IMR-90 (cell line): ENCODE measurements at regions not wholly inside any gene's neighbourhood (a gene's known extent, or its start where the extent isn't known, plus 50 kb on each side); places are given as distances from the start of the nearest gene placed in this dataset.
"Not testable (repeated sequence)": the region's sequence is repeated elsewhere in the genome, so short reads cannot be mapped to it uniquely, and the experiment has no call there.

Source experiments
- ATAC-seq: fragments of 200-7000 bp; cut with Tn5 transposase; 2 replicates; pipeline ENCODE4 v1.9.1; 2020; ENCODE audit warnings: low read depth, mild to moderate bottlenecking, moderate library complexity
- BruUV-seq: library from RNA; stranded (reverse); fragments of 400-500 nt; replicated peaks from 2 replicates; lab custom pipeline; 2021; lab: Mats Ljungman, UMichigan
- CTCF ChIA-PET: fragments of 300-600 bp; formaldehyde crosslinking; extraction: SDS; loops from one replicate; lab custom pipeline; 2021; ENCODE audit warnings: antibody characterized with exemption; lab: Yijun Ruan, JAX
- POLR2A ChIA-PET: fragments of 300-600 bp; sonication (Branson Sonifier 250); formaldehyde crosslinking; loops from one replicate; lab custom pipeline; 2022; ENCODE audit warnings: antibody characterized with exemption; ENCODE audit not compliant: unreplicated experiment; lab: Charles Lee
- DNase-seq: peaks from one replicate; pipeline ENCODE4 v3.0.0; 2013
- H2AFZ ChIP-seq: replicated peaks from 2 replicates; pipeline ENCODE3; 2013; ENCODE audit warnings: low read length, mild to moderate bottlenecking; ENCODE audit not compliant: poor library complexity
- H2AK5ac ChIP-seq: 2 replicates; pipeline ENCODE4 v1.6.1; 2013; ENCODE audit warnings: low read depth, low read length, inconsistent platforms
- H2AK9ac ChIP-seq: replicated peaks from 2 replicates; pipeline ENCODE3; 2013; ENCODE audit warnings: mild to moderate bottlenecking, low read depth, low read length, moderate library complexity; ENCODE audit not compliant: poor library complexity
- H2BK120ac ChIP-seq: 2 replicates; pipeline ENCODE4 v1.6.1; 2013; ENCODE audit warnings: low read depth, low read length, inconsistent platforms
- H2BK15ac ChIP-seq: 3 replicates; pipeline ENCODE4 v1.6.1; 2013; ENCODE audit warnings: low read depth, low read length, inconsistent platforms
- H2BK20ac ChIP-seq: 2 replicates; pipeline ENCODE4 v1.6.1; 2013; ENCODE audit warnings: low read depth, mild to moderate bottlenecking, inconsistent platforms, low read length, moderate library complexity
- H2BK5ac ChIP-seq: 2 replicates; pipeline ENCODE4 v1.6.1; 2013; ENCODE audit warnings: mild to moderate bottlenecking, low read depth, low read length, inconsistent platforms; ENCODE audit not compliant: poor library complexity, severe bottlenecking
- H3K14ac ChIP-seq: replicated peaks from 2 replicates; pipeline ENCODE4 v1.6.1; 2013; ENCODE audit warnings: low read depth, low read length, inconsistent platforms
- H3K18ac ChIP-seq: 2 replicates; pipeline ENCODE4 v1.6.1; 2013; ENCODE audit warnings: low read depth, low read length, control low read depth
- H3K23ac ChIP-seq: 2 replicates; pipeline ENCODE4 v1.6.1; 2013; ENCODE audit warnings: low read depth, low read length, inconsistent platforms
- H3K27ac ChIP-seq: 2 replicates; pipeline ENCODE4 v1.5.1; 2013; ENCODE audit warnings: mild to moderate bottlenecking, control low read depth, low read length; ENCODE audit not compliant: insufficient read depth
- H3K27me3 ChIP-seq: 2 replicates; pipeline ENCODE4 v1.6.1; 2013; ENCODE audit warnings: low read length; ENCODE audit not compliant: control insufficient read depth, insufficient read depth
- H3K36me3 ChIP-seq: 2 replicates; pipeline ENCODE4 v1.6.1; 2013; ENCODE audit warnings: low read length, mixed read lengths; ENCODE audit not compliant: control insufficient read depth, insufficient read depth
- H3K4ac ChIP-seq: 2 replicates; pipeline ENCODE4 v1.6.1; 2013; ENCODE audit warnings: low read depth, low read length, inconsistent platforms
- H3K4me1 ChIP-seq: 2 replicates; pipeline ENCODE4 v1.6.1; 2013; ENCODE audit warnings: low read length, mixed read lengths; ENCODE audit not compliant: control insufficient read depth, insufficient read depth
- H3K4me2 ChIP-seq: 2 replicates; pipeline ENCODE4 v1.6.1; 2013; ENCODE audit warnings: low read depth, mild to moderate bottlenecking, control low read depth, low read length, moderate library complexity
- H3K4me3 ChIP-seq: 2 replicates; pipeline ENCODE4 v1.5.1; 2013; ENCODE audit warnings: low read depth, mild to moderate bottlenecking, control low read depth, low read length, moderate library complexity; ENCODE audit not compliant: insufficient read depth
- H3K56ac ChIP-seq: 2 replicates; pipeline ENCODE4 v1.6.1; 2013; ENCODE audit warnings: low read length, inconsistent platforms; ENCODE audit not compliant: insufficient read depth; ENCODE audit errors: extremely low read depth
- H3K79me1 ChIP-seq, 2 experiments: 2 replicates each; pipeline ENCODE4 v1.6.1; 2013; ENCODE audit warnings: low read length in 2 of 2, inconsistent platforms in 1 of 2, low read depth in 1 of 2
- H3K9ac ChIP-seq: 2 replicates; pipeline ENCODE4 v1.6.1; 2013; ENCODE audit warnings: low read depth, low read length, control low read depth
- H3K9me1 ChIP-seq: 2 replicates; pipeline ENCODE4 v1.6.1; 2013; ENCODE audit warnings: low read length, inconsistent platforms; ENCODE audit not compliant: insufficient read depth
- H3K9me3 ChIP-seq: 2 replicates; pipeline ENCODE4 v1.6.1; 2013; ENCODE audit warnings: low read length; ENCODE audit not compliant: control insufficient read depth, insufficient read depth
- H4K20me1 ChIP-seq: 2 replicates; pipeline ENCODE4 v1.6.1; 2013; ENCODE audit warnings: low read length, inconsistent platforms; ENCODE audit not compliant: insufficient read depth
- H4K5ac ChIP-seq: 2 replicates; pipeline ENCODE4 v1.6.1; 2013; ENCODE audit warnings: mild to moderate bottlenecking, low read depth, low read length, control low read depth
- H4K8ac ChIP-seq, 2 experiments: 2 replicates each; pipeline ENCODE4 v1.6.1; 2013; ENCODE audit warnings: low read depth in 2 of 2, low read length in 2 of 2, control low read depth in 1 of 2, inconsistent platforms in 1 of 2
- H4K91ac ChIP-seq: 2 replicates; pipeline ENCODE4 v1.6.1; 2013; ENCODE audit warnings: low read depth, low read length, inconsistent platforms; ENCODE audit not compliant: insufficient read depth
- WGBS, 2 experiments: methylation state at CpG; one replicate each; pipeline versions ENCODE4 v1.1.5 to v1.1.7; 2013; ENCODE audit warnings: missing lambda C conversion rate in 2 of 2; ENCODE audit not compliant: insufficient read length in 1 of 2; ENCODE audit errors: extremely low coverage in 2 of 2; 5-methylcytosine and 5-hydroxymethylcytosine counted together
- dilution Hi-C: fragments of 300-500 bp; cut with HindIII; formaldehyde crosslinking; loops from one replicate; pipeline ENCODE4 v1.14.3; 2018; ENCODE audit warnings: low sequenced_read_pairs; ENCODE audit not compliant: unreplicated experiment
- in situ Hi-C: fragments of 300-500 bp; cut with MboI; formaldehyde crosslinking; loops from 3 replicates; pipeline ENCODE4 v1.14.3; 2019; ENCODE audit warnings: low sequenced_read_pairs, inconsistent platforms, mixed read lengths
- intact Hi-C: fragments of 100-400 bp; cut with micrococcal nuclease; formaldehyde crosslinking; loops from 2 replicates; pipeline ENCODE4 v1.10.0; 2022

DNA sequence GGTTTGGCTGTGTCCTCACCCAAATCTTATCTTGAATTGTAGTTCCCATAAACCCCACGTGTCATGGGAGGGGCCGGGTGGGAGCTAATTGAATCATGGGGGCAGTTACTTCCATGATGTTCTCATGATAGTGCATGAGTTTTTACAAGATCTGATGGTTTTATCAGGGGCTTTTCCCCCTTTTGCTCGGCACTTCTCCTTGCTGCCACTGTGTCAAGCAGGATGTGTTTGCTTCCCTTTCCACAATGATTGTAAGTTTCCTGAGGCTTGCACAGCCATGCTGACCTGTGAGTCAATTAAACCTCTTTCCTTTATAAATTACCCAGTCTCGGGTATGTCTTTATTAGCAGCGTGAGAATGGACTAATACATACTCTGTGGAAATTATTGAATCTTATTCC, 141.2 kb upstream of the MAGI2 start:
- H2BK120ac ChIP-seq, H3K9ac ChIP-seq, H2BK15ac ChIP-seq, H3K56ac ChIP-seq, H3K4me3 ChIP-seq, H3K27me3 ChIP-seq, H3K27ac ChIP-seq, H3K18ac ChIP-seq, H3K23ac ChIP-seq, H4K91ac ChIP-seq, H2BK5ac ChIP-seq, H3K79me1 ChIP-seq, H3K4me1 ChIP-seq, H2AFZ ChIP-seq, H3K14ac ChIP-seq, H2AK9ac ChIP-seq, H2BK20ac ChIP-seq, DNase-seq, BruUV-seq, CTCF ChIA-PET, H3K9me3 ChIP-seq, POLR2A ChIA-PET, H3K9me1 ChIP-seq, intact Hi-C loops, in situ Hi-C loops, ATAC-seq, H4K20me1 ChIP-seq, H4K5ac ChIP-seq, H3K4me2 ChIP-seq, H3K36me3 ChIP-seq, dilution Hi-C loops, H3K4ac ChIP-seq, H4K8ac ChIP-seq, H2AK5ac ChIP-seq: not testable (repeated sequence)
- no CpG with 5 or more reads among the region's 5 CpGs for WGBS, 2 experiments
